DMS114 treated with DMSO at 0.1 percent for 48 hours (cell line): ENCODE measurements at regions not wholly inside any gene's neighbourhood (a gene's known extent, or its start where the extent isn't known, plus 50 kb on each side); places are given as distances from the start of the nearest gene placed in this dataset.
A peak's percentile ranks its signal among the peaks of the same experiment; 100 is the strongest.
"Not testable (repeated sequence)": the region's sequence is repeated elsewhere in the genome, so short reads cannot be mapped to it uniquely, and the experiment has no call there.

Experiments
- DNase-seq: peaks from one replicate; lab custom pipeline; 2025; ENCODE audit not compliant: unreplicated experiment; lab: John Stamatoyannopoulos, UW

DNA sequence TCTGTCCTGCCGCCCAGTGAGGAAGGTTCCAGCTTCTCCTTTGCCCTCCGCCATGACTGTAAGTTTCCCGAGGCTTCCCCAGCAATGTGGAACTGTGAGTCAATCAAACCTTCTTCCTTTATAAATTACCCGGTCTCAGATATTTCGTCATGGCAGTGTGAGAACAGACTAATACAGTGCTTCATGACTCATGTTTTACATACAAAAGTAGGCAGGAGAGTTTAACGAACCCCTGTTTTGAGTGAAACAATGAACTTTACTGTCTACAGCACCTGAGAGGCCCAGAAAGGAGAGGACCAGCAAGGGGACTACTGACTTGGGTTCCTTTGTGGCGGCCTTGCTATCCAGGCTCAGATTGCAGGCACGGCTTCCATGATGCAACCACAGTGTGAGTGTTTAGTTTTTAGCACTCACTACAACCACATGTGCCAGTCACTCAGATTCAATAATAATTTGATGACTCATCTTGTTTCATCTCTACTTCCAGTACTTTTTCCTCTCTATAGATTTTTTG is 139.1 kb upstream of the CLINT1 start:
- DNase-seq: no peak

DNA sequence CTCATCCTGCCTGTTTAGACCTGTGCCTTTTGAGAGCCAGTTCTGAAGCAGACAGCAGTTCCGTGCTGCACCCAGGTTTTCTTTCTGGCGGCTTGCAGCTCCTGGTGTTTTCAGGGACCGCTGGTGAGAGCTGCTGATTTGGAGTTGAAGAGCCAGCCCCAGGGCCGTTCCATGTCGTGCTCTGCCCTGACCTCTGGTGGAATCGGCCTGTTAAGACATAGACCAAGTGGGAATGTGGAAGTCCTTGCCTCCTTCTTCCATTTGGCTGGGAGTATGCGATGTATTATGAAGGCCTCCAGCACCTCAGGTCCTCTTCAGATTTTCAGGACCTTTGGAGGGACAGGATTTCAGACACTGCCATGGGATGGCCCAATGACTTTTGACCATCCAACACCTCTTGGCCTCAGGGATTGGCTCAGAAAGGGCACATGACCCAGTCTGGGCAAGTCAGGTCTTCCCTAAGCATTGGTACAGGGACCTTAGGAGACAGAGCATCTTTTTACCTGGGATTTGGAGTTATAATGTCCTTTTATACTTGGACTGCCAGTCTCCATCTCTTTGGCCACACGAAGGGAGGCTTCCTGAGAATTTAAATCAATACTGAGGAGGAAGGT is 136.1 kb upstream of the CLINT1 start:
- peak; percentile 67 for DNase-seq

DNA sequence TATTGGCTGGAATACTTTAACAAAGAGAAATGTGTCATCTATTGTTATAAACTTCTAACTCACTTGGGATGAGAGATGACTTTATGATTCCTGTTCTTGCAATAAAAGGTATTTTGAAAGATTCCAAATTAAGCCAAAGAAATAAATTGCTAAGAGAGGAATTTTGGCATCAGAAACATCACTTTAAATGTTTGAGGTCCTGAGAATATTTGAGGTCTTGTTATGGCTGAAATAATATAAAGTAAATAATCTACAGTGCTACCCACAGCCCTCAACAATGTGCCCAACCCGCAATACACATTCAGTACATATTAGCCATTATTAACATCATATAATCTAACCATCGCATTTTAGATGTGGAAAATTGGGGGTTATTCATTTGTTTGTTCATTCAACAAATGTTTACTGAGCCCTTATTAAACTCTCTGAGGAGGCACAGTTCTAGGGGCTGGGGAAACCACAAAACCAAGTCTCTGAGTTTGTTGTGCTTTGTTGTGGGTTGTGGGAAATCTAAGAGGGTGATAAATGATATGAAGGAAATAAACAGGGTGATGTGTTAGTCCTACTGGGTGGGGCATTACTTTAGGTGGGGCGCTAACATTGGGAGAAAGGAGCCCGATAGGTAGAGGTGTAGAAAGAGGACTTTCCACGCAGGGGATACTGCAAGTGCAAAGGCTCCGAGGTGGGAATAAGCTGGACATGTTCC is 135.2 kb upstream of the CLINT1 start:
- no peak for DNase-seq

DNA sequence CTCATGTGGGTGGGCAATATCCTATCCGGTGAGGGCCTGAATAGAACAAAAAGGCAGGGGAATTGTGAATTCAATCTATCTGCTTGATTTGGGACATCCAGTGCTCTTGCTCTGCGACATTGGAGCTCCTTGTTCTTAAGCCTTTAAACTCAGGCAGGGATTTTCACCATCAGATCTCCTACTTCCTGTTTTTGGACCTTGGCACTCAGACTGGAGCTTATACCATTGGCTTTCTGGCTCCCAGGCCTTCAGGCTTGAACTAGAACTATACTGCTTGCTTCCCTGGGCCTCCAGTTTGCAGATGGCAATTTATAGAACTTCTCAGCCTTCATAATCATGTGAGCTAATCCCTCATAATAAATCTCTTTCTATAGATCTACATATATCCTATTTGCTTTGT is 134.3 kb upstream of the CLINT1 start:
- no peak for DNase-seq

DNA sequence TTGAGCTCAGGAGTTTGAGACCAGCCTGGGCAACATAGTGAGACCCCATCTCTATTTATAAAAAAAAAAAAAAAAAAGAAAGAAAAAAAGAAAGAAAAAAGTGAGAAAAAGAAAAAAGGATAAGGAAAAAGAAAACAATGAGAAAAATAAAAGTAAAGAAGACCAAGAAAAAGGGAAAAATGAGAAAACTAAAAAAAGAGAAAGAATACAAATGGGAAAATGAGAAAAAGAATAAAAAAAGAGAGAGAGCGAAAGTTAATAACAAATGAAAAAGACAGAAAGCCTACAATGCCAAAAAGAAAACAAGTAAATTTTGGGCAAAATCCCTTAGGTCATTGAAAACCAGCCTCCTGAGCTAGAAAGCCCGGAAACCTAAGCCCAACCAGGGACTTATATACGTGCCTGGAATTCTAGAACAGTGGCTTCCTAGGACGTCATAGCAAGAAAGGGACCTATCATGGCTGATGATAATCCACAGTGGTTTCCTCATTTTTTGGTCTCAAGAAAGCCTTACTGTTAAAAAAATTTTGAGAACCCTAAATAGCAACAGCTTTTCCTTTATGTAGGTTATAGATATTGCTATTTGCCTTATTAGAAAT is 131.7 kb upstream of the CLINT1 start:
- no peak for DNase-seq

DNA sequence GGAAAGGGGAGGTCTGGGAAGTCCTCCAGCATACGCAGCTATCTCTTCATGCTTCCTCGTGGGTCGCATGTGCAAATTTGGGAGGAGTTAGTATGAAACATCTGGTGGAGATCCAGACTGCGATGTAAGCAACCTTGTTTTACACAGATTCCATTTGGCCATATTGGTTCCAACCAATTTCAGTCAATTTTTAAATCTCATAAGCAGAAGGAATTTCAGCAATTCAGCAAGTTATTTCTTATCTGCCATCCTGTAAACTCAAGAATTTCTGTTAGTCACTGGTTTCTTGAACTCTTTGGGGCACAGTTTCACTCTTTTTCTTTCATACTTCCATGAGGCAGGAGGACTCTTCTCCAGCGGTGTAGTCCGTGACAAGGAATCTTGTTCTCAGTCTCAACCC is 130.4 kb upstream of the CLINT1 start:
- DNase-seq: no peak

DNA sequence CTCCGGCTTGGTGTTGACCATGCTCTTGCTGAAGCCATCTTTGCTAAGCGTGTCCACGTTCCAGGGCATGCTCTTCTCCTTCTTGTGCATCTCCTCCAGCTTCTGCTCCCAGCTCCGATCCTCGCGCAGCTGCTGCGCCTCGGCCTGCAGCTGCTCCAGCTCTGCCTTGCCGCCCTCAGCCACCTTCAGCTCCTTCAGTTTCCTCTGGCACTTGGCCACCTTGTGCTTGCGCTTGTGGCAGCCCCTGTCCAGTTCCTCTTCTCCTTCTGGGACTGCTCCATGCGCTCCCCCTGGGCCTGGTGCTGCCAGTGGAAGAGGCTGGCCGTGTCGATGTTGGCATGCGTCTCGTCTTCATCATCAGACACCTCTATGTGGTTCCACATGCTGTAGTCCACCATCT is 128.3 kb upstream of the CLINT1 start:
- no peak for DNase-seq

DNA sequence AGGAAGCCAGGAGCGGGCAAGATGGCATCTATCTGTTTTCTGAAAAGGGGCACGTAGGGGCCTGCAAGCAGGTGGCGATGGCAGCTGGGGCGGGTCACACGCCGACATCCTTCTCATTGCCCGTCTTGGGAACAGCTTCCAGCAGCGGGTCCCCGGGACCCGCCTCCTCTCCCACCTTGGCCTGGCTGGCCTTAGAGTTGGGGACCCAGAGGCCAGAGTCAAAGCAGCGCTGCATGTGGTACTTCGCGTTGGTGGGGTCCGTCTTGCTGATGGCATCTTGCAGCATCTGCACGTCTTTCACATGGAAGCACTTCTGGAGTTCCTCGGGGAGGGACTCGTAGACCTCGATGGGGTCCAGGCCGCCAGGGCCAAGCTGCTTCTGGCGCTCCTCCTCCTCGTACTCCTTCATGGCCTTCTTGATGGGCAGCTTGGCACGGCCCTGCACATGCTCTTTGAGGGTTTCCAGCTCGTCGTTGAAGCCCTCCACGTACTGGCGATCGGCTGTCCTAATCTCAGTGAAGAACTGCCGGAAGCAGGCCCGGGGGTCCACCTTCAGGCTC is 127.6 kb upstream of the CLINT1 start:
- DNase-seq: no peak

DNA sequence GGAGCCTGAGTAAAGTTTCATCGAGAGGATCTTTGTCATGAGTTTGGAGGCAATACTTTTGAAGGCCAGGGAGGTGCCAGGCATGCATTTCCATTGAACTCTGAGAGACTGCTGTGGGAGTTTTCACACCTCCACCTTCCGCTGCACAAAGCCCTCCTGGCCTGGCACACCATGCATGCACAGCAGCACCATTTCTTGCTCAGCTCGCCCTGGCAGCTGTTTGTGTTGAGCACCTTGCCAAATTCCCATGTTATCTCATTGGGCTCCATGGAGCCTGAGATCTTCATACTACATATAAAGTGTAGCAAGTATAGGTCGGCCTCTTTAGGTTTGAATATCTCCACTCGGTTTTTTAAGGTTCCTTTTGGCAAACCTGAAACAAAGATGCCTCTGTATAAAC is 125.7 kb upstream of the CLINT1 start:
- no peak for DNase-seq

DNA sequence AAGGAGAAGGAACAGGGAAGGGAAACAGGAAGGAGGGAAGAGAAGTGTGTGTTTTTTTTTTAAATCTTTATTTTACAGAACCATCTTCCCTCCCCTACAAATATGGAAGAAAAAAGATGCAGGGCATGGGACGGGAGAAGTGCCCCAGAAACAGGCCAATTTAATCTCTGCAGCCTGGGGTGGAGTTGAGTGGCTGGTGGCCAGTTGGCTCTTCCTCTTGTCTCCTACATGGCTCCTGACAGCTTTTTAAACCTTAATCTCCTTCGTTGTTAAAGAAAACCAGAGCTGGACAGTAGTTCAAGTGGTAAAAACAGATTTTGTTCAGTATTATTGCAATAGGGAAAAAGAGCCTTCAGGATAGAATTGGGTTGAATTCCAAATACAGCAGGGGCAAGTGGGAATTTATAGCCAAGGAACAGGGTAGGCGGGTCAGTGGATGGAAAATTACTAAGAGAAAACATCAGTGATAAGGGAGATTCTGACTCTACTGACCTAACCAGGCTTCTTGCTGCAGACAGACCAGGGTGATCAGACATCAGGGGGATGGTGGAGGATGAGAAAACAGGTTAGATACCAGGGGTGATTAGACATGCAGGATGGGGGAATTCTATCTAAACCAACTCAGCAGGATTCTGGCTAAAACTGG is 125.1 kb upstream of the CLINT1 start:
- DNase-seq: no peak

DNA sequence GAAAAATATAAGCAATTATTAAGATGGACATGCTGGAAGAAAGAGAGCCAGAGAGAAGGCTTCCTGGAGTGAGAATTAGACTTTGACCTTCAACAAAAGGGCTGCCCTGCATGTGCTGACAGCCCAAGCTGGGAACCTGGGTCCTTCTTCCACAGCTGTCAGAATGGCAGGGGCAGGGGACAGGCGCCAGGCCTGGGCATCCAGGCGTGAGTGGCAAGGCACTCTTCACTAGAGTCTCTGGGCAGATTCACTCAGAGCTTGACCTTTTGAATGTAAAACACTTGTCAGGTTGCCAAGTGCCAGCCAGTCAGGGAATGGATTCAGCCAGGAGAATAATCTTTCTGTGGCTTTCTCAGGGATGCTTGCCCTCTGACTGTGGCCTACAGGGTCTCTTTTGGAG is 119.1 kb upstream of the CLINT1 start:
- DNase-seq: no peak

DNA sequence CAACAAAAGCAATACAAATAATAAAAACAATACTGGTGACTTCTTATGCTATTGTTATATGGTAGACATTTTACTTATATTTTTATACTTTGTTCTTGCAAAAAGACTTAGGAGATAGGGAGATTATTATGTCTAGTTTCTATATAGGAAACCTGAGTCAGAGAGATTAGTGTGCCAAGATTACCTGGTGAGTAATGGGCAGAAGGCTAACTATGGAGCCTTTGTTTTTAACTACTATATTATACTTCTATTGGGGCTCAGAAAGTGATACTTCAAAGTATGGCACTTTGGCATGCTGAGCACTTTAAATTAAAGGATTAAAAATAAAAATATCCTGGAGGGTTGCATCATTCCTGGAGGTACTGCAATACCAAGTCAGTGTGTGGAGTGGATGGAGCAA is 117.5 kb upstream of the CLINT1 start:
- DNase-seq: no peak

DNA sequence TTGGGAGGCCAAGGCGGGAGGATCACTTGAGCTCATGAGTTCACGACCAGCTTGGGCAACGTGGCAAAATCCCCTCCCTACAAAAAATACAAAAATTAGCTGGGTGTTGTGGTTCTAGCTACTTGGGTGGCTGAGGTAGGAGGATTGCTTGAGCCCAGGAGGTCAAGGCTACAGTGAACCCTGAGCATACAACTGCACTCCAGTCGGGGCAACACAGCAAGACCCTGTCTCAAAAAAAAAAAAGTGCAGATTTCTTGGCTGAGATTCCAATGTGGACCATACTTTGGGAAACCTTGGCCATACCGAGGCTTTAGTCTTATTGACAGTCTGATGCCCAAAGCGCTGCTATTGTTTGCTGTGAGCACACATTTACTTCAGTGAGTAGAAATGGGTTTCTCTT is 113.6 kb upstream of the CLINT1 start:
- no peak for DNase-seq

DNA sequence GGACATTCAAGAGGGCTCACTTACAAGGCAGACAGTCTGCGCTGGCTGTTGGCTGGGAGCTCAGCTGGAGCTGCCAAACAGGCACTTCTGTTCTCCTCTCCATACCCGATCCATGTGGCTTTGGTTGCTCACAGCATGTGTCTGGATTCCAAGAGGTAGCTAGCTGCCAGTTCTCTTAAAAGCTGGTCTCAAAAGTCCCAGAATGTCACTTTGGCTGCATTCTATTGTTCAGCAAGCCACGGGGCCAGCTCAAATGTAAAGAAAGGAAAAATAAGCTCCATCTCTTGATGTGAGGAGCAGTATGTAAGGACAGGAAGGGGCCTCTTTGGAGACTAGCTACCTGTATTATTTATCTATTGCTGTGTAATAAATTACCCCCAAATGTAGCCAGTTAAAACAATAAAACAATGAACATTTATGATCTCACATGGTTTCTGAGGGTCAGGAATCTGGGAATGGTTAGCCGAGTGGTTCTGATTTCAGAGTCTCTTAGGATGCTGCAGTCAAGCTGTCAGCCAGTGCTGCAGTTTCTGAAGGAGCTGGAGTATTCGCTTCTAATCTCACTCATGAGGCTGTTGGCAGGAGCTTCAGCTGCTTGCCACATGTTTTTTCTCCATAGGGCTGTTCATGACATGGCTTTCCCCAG is 112.7 kb upstream of the CLINT1 start:
- DNase-seq: no peak

DNA sequence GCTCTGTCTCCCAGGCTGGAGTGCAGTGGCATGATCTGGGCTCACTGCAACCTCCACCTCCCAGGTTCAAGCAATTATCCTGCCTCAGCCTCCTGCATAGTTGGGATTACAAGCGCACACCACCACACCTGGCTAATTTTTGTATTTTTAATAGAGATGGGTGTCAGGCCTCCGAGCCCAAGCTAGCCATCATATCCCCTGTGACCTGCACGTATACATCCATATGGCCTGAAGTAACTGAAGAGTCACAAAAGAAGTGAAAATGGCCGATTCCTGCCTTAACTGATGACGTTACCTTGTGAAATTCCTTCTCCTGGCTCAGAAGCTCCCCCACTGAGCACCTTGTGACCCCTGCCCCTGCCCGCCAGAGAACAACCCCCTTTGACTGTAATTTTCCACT is 109.6 kb upstream of the CLINT1 start:
- not testable (repeated sequence) for DNase-seq

DNA sequence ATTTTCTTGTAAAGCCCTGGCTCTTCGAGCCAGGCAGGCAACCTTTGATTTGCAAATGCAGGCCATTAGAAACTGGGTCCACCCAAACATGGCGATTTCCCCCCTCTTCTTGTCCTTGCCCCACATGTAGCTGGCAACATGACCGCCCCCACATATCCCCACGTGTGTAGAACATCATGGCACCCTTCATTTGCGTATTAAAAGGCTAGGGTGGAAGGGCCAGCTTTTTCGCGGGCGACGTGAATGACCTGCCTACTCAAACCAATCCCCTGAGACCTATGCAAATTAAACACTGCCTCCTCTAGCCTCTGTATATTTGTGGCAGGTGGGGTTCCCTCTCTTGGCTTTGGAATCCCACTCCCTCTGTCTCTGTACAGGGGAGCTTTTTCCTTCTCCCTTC is 107.0 kb upstream of the CLINT1 start:
- no peak for DNase-seq

DNA sequence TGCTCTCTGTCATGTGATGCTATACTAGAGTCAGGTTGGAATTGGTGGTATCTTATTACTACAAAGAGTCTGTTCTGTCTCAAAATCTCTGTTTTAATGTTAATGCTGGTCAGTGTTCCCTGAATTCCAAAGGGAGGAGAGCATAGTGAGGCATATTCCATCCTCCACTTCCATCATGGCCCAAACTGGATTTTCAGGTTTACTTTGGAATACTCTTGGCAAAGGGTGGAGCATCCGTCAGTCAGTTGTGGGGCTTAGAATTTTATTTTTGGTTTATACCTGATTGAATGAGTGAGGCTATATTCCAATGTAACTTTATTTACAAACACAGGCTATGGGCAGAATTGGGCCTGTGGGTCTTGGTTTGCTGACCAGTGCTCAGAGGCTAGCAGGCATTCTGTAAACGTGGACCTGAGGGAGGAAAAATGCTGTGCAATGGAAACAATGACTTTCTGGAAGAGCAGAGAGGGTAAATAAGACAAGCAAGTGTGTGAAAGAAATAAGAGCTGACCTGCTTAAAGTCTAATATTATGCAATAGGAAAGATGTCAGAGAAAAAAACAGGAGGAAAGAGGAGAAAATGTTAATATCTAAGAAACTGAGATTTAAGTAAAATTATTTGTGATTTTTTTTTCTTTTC is 106.2 kb upstream of the CLINT1 start:
- no peak for DNase-seq

DNA sequence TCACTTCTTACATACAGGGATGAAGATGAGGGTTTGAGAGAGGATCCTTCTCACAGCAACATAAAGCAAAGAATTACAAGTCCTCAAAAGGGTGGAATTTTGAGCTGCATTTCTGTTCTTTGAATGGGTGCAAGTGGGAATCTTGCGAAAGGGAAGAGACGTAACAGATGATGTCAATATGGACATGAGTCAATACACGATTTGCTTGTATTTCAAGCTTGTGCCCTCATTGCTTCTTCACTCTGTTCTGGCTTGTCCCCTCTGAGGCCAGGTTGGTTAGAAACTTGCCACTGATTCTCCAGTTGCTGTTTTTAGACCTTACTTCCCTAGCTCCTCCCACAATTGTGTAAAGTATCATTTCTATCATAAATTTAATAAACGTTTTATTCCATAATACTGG is 104.8 kb upstream of the CLINT1 start:
- no peak for DNase-seq

DNA sequence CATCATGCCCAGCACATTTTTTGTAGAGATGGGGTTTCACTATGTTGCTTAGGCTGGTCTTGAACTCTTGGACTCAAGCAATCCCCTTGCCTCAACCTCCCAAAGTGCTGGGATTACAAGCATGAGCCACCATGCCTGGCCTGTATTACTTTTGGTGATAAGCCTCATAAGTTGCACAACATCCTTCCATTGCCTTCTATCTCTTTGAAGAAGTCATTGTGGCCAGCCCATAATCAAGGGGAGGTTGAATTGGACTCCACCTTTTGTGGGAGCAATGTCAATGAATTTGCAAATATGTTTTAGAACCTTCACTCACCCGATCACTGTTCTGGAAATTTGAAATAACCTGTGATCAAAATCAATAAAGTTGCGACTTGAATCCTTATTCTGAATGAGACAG is 104.3 kb upstream of the CLINT1 start:
- DNase-seq: no peak

DNA sequence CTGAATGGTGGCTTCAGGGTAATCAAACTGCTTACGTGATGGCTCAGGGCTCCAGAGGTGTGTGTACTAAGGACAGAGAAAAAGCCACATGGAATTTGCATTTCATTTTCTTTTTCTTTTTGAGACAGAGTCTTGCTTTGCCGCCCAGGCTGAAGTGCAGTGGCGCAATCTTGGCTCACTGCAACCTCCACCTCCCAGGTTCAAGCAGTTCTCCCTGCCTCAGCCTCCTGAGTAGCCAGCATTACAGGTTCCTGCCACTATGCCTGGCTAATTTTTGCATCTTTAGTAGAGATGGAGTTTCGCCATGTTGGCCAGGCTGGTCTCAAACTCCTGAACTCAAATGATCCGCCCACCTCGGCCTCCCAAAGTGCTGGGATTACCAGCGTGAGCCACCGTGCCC is 103.7 kb upstream of the CLINT1 start:
- not testable (repeated sequence) for DNase-seq
